Esophagus muscularis mucosa (tissue), 4 donors: ENCODE measurements at regions not wholly inside any gene's neighbourhood (a gene's known extent, or its start where the extent isn't known, plus 50 kb on each side); places are given as distances from the start of the nearest gene placed in this dataset.

ENCODE experiments used
- EP300 ChIP-seq: sonication (generic); formaldehyde crosslinking; IDR thresholded peaks from one replicate; pipeline ENCODE4 v1.6.1; 2017; ENCODE audit warnings: antibody characterized with exemption
- POLR2A ChIP-seq: fragments of 450-650 bp; IDR thresholded peaks from one replicate; pipeline ENCODE4 v1.6.1; 2017; ENCODE audit warnings: antibody characterized with exemption, moderate library complexity, mild to moderate bottlenecking, low read depth
- POLR2AphosphoS5 ChIP-seq, 2 donors: sonication (generic); formaldehyde crosslinking; IDR thresholded peaks; one replicate each; pipeline ENCODE4 v1.6.1; 2017; ENCODE audit warnings: antibody characterized with exemption in 2 of 2
- TF ChIP-seq, protein P1 (sequence below), 3 experiments: fragments of 200-600 bp in 2 of 3; fragments of 450-650 bp in 1 of 3; sonication (generic) in 2 of 3; IDR thresholded peaks; one replicate each; pipeline ENCODE4 v1.5.1; 2017 to 2019; ENCODE audit warnings: antibody characterized with exemption in 3 of 3, mild to moderate bottlenecking in 2 of 3, moderate library complexity in 1 of 3

DNA sequence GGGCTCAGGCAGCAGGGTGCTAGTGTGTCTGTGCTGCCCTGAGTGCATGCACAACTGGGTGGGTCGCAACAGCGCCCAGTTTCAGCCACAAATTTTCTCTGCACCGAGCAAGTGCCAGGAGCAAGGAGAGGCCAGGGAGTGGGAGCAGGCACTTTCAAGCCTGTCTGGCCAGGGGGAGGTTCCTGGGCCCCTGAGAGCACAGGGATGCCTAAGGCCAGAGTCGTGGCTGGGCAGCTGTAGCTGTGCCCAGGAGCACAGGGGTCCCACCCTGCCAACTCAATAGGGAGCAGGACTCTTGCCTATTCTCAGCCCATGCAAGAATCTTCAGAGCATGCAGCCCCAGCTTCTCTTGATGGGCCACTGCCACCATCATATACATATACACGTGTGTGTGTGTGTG, 1577.4 kb downstream of the KCNT2 start:
- TF ChIP-seq POLR2A (no peak), EP300 (no peak), POLR2AphosphoS5 (IDR thresholded peaks at IDR 0.05) (no peak)
- TF ChIP-seq, protein P1, sequence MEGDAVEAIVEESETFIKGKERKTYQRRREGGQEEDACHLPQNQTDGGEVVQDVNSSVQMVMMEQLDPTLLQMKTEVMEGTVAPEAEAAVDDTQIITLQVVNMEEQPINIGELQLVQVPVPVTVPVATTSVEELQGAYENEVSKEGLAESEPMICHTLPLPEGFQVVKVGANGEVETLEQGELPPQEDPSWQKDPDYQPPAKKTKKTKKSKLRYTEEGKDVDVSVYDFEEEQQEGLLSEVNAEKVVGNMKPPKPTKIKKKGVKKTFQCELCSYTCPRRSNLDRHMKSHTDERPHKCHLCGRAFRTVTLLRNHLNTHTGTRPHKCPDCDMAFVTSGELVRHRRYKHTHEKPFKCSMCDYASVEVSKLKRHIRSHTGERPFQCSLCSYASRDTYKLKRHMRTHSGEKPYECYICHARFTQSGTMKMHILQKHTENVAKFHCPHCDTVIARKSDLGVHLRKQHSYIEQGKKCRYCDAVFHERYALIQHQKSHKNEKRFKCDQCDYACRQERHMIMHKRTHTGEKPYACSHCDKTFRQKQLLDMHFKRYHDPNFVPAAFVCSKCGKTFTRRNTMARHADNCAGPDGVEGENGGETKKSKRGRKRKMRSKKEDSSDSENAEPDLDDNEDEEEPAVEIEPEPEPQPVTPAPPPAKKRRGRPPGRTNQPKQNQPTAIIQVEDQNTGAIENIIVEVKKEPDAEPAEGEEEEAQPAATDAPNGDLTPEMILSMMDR (IDR thresholded peaks at IDR 0.05) = no peak
